NCI-H748 (cell line): ENCODE measurements at regions not wholly inside any gene's neighbourhood (a gene's known extent, or its start where the extent isn't known, plus 50 kb on each side); places are given as distances from the start of the nearest gene placed in this dataset.

Experiments
- DNase-seq: peaks from one replicate; lab custom pipeline; 2025; ENCODE audit not compliant: unreplicated experiment; lab: John Stamatoyannopoulos, UW

DNA sequence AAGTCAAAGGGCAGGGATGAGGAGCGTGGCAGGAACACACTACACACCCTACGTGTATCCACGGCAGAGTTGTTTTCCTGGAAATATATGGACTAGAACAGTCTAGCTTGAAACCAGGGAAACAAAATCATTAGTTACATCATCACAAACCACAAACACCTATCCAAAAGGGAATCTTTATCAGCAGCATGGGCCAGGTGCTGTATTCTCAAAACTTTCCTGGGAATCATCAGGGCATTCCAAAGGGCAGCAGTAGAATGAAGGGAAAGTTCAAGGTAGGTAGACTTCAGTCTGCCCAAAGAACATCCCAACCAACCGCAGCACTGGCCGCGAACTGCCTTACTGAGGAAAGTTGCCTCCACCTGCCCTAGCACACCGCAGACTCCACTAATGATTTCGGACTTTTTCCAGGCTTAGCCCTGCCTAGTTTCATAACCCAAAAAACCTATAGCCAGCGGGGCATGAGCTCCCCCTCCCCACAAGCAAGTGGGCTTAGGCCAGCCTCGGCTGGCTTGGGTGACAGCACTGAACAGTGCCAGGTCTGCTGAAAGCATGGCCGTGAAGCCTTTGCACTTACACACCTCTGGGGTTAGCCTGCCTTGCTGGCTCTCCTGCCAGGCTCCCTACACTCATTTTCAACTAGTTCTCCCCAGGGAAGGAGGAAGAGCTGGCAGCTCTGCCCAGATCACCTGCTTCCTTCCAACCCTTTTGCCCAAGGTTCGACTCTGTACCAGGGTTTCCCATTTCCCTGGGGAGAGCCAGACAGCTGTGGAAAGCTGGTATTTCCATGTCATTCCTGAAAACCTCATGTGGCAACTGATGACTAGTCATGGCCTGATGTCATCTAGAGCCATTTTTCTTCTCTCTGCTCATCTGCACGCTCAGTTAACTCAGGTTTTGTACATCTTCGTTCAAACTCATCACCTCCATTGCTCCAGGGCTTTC, 77.3 kb upstream of the UBAC2 start:
- no peak for DNase-seq

DNA sequence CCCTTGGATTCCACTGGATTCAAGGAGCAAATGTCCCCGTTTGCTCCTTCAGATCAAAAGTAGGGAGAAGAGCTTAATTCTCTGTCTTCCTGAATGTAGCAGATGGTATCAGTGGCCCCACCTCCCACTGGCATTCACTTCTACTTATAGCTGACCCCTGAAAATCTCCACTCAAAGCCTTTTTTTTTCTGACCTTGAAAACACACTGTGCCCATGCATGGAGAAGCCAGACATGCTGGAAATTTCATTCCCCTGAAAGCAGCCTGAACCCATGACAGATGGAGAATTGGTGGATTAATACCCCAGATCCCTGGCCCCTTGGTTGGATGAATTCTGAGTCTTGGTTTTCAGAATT, 76.6 kb upstream of the UBAC2 start:
- no peak for DNase-seq

DNA sequence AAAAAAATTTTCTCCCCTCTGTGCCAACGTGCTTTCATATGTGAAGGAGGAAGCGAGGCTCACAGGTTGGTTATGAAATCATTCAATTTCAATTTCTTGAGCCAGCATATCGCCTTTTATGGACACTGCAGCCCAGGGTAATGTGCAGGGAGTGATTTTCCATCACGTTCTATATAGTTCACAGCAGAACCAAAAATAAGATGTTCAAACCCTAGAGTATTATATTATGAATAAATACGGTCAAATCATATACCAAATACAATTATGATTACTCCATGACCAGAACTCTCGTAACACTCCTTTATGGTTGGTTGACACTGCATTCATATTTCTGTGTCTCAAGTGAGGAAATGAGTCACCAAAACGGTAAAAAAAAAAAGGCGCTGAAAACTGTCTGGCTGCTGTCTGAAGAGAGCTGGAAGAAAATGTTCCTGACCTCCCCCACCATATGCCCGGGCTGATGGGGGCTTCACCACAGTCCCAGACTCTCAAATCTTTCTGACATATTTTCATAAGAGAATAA, 75.8 kb upstream of the UBAC2 start:
- DNase-seq: no peak

DNA sequence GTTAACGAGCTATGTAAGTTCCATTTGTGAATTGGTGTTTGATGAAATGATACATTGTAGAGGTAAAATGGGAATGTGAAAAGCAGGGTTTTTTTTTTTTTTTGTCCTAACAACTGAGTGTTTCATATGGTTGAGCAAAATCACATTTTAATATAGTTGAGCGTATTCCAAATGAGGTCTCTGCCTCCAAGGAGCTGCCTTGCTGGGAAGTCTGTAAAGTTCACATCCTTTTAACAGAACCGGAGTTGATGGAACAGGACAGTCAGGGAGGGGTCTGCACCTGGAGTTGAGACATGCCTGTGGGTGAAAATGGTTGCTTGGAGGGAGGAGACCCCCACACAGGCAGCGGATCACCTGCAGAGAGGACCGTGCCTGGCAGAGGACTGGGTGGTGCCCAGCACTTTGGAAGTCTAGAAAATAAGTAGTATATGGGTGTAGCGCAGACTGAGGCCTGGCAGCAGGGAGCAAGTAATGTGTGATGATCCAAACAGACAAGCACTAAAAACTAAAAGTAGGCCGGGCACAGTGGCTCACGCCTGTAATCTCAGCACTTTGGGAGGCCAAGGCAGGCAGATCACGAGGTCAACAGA, 75.2 kb upstream of the UBAC2 start:
- no peak for DNase-seq

DNA sequence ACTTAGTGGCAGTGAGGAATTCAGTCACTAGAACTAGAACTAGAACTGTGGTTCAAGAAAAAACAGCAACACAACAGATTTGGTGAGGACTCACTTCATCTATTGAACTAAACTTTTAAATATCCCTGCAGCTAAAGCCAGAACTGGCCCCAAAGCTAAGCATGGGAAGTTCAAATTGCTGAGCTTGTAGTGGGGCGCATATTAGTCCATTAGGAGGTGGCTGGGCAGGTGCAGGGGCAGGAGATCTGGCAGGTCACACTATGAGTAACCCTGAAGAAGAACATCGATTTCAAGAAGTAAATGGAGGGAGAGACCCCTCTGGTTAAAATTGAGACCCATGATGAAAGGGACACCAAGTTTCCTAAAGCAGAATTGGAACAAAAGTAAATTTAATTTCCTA, 73.8 kb upstream of the UBAC2 start:
- no peak for DNase-seq

DNA sequence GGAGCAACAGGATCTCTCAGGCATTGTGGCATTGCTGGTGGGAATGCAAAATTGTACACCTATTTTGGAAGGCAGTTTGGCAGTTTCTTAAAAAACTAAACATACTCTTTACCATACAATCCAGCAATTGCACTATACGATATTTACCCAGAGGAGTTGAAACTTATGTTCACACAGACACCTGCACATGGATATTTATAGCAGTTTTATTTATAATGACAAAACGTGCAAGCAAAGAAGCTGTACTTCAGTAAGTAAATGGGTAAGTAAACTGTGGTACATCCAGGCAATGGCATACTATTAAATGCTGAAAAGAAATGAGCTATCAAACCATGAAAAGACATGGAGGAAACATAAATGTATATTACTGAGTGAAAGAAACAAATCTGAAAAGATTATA, 71.6 kb upstream of the UBAC2 start:
- no peak for DNase-seq

DNA sequence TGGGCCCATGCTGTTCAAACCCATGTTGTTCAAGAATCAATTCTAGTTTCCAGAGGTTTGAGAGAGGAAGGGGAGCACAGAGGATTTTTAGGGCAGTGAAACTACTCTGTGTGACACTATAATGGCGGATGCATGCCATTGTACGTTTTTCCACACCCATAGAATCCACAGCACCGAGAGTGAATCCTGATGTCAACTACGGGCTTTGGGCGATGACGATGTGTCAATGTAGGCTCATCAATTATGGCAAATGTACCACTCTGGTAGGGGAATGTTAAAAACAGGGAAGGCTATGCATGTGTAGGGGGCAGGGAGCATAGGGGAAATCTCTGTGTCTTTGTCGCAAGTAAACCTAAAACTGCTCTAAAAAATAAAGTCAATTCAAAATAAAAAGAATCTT, 70.7 kb upstream of the UBAC2 start:
- no peak for DNase-seq

DNA sequence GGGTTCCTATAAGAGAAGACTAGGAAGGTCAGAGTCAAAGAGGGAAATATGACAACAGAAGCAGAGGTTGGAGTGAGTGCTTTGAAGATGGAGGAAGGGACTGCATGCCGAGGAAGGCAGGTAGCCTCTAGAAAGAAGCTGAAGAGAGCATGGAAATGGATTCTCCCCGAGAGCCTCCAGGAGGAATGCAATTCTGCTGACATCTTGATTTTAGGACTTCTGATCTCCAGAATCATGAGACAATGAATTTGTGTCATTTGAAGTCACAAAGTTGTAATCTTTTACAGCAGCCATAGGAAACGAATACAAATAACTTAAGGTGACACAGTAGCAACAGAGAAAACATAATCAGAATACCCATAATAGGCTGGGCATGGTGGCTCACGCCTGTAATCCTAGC, 69.2 kb upstream of the UBAC2 start:
- DNase-seq: no peak

DNA sequence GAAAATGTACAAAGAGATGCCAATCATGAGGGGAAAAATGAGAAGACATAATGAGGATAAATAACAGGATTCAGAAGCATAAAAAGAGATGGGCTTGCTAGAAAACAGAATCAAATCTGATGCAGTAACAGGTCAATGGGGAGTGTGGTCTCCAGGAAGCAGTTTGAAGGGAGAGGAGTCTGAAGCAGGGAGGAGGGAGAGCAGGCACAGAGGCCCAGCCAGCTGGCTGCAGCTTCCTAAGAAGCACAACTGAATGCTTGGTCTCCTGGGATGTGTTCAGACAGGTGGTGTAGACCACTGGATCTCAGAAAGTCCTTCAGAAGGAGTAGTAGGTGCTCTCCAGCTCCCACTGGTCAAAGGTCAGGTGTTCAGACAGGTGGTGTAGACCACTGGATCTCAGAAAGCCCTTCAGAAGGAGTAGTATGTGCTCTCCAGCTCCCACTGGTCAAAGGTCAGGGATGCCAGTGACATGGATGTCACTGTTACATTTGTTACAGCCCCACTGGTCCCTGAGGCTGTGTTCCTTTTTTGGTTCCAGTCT, 68.3 kb upstream of the UBAC2 start:
- DNase-seq: no peak

DNA sequence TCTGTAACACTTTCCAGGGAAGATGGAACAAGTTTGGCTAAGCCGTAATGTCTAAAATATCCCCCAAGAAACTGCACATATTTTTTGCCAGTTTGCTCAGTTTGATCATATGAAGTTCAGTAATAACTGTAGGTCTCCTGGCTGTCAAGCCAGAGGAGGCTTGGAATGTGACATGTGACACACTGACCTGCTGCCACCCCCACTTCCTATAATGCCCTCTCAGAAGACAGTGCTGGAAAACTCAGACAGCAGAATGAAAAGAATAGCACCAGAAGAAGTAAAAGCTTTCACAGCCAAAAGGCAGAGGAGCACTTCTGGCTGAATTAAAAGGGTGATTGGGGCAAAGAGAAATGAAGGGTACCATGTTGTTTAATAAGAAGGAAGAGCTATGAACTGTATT, 67.4 kb upstream of the UBAC2 start:
- no peak for DNase-seq

DNA sequence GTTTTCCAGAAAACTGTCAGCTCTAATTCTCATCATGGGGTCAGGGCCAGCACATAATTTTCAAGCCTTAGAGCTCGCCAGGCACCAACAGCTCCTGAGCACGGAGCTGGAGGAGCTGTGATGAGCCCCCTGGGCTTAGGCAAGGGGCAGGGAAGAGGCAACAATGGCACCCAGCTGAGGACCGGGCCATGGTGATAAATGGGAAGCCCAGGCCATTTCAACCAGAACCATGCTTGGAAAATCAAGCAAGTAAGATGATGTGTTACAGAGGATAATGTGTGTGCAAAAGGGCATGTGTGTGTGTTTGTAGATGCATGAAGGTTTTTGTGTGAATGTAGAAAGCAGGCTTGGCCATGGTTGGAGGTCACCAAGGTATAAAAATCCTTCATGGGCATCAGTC, 66.8 kb upstream of the UBAC2 start:
- no peak for DNase-seq

DNA sequence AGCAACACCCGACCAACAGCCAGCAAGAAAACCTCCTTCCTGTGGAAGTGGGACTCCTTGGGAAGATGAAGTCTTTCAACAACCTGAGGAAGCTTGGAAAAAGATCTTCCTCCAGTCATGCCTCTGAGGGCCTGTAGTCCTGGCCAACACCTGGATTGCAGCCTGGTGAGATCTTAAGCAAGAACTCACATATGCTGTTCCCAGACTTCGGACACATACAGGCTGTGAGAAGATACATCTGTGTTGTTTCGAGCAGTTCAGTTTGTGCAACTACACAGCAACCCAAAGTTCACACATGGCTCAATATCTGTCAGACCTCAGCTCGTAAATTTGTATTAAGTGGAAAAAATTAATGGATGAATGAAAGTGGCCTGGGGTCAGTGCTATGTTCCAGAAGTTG, 65.1 kb upstream of the UBAC2 start:
- no peak for DNase-seq

DNA sequence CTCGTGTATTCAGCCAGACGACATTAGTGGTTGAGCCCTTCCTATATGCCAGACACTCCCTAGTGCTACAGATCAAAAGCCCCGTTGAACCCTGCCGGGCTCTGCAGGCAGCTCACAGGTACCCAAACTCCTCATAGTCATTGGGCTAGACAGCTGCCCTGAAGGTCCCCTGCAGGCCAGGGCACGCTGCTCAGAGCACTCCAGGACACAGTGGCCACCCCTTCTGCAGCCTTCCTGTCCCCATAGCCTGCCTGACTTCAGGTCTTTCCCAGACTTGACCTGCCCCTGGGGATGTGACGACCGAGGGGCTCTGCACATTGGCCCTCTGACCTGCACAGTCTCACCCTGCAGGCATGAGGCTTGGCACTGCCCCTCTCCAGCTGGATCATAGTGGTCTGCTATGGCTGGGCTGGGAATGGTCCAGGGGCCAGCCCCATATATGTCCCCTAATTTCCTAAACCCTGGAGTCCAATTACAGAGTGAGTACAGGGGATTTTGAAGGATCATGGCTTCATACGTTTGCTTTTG, 64.2 kb upstream of the UBAC2 start:
- no peak for DNase-seq

DNA sequence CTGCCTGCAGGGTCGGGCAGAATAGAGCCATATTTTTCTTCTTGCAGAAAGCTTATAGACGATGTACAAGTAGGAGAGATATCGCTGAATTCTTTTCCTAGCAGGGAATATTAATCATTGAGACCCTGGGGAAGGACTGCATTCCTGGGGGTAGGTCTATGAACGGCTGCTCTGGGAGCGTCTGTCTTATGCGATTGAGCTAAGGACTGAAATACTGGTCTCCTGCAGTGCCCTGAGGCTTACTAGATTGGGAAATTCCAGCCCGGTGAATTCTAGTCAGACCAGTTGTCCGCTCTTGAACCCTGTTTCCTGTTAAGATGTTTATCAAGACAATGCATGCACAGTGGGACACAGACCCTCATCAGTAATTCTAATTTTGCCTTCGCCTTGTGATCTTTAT, 59.8 kb upstream of the UBAC2 start:
- DNase-seq: no peak

DNA sequence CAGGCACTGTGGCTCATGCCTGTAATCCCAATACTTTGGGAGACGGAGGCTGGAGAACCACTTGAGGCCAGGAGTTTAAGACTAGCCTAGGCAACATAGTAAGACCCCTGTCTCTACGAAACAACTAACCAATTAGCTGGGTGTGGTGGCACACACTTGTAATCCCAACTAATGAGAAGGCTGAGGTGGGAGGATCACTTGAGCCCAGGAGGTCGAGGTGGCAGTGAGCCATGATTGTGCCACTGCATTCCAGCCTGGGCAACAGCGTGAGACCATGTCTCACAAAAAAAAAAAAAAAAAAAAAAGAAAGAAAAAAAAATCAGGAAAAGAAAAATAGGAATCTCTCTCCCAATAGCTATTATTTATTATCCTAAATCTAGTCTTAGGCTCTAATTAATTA, 56.8 kb upstream of the UBAC2 start:
- no peak for DNase-seq

DNA sequence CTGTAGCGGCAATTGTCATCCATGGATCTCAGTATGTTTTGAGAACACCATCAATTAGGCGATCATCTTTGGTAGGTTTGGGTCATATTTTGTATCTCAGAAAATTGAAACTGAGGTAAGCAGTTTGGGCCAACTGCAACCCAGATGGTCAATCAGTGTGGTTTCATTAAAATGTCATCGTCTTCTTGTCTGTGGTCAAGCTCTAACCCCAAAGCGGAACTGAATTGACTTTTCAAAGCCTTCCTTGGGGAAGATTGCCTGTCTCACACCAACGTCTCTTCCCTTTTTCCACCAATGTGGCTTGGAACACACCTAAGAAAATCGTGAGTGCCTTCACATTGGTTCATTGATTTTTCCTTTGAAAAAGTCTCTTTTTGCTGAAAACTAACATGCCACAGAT, 56.3 kb upstream of the UBAC2 start:
- no peak for DNase-seq

DNA sequence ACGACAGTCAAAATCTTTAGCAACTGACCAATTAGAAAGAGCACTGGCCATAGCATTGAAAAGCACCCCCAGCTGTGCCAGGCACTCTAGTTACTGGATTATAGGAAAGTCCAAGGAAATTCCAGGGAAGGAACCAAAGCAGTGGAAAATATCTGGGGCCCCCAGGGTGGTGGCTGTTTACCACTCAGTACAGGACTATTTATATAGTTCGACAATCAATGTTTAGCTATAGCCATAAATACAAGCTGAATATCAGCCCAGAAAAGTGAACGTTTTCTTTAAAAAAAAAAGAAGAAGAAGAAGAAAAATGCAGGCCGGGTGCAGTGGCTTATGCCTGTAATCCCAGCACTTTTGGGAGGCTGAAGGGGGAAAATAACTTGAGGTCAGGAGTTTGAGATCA, 55.2 kb upstream of the UBAC2 start:
- DNase-seq: no peak

DNA sequence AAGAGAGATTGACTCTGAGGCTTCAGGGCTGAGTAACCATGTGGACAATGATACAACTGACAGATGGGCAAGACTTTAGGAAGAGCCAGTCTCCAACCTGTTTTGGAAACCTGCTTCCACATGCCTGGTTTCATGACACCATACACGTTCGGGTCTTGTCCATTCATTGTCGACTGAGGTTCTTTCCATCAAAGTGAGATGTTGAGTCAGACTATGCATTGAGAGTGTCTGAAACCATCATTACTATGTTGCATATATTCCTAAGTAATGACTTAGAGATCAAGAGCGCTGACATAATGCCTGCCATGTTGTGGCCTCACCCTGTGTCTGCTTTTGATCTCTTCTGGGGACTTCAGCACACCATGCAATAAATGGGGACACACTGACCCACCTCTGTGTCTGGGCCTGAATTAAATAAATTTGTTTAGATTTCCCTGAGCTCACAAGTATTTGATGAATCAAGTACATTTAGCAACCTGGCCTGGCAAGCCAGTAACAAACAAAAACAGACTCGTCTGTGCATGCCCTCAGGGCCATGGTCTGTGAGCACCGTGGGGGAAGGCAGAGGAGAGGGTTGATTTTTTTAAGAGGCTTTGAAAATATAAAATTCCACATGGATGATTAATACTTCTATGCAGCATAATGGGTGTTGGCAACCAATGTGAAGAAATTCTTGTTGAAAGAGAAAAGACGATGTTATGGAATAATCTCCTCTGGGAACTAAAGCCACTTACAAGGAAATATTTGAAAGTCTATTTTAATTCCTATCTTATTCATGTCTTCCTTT, 49.9 kb upstream of the UBAC2 start:
- DNase-seq: no peak
